Osteocyte (in vitro differentiated cells): ENCODE measurements at regions not wholly inside any gene's neighbourhood (a gene's known extent, or its start where the extent isn't known, plus 50 kb on each side); places are given as distances from the start of the nearest gene placed in this dataset.

Experiments
- DNase-seq: peaks from one replicate; pipeline ENCODE4 v3.0.0; 2021; ENCODE audit warnings: mixed read lengths; ENCODE audit not compliant: unreplicated experiment; ENCODE audit errors: extremely low spot score
- H3K27ac Mint-ChIP-seq: one replicate; pipeline ENCODE4 v1.8.0; 2021; ENCODE audit warnings: mild to moderate bottlenecking, mixed read lengths; ENCODE audit not compliant: unreplicated experiment
- H3K27me3 Mint-ChIP-seq: one replicate; pipeline ENCODE4 v1.8.0; 2021; ENCODE audit warnings: mixed read lengths; ENCODE audit not compliant: unreplicated experiment
- H3K36me3 Mint-ChIP-seq: one replicate; pipeline ENCODE4 v1.8.0; 2021; ENCODE audit warnings: mixed read lengths; ENCODE audit not compliant: unreplicated experiment
- H3K4me1 Mint-ChIP-seq: one replicate; pipeline ENCODE4 v1.8.0; 2021; ENCODE audit warnings: mixed read lengths; ENCODE audit not compliant: unreplicated experiment
- H3K4me3 Mint-ChIP-seq: one replicate; pipeline ENCODE4 v1.8.0; 2021; ENCODE audit warnings: mild to moderate bottlenecking, moderate library complexity, mixed read lengths; ENCODE audit not compliant: unreplicated experiment
- H3K9me3 Mint-ChIP-seq: one replicate; pipeline ENCODE4 v1.8.0; 2021; ENCODE audit warnings: mixed read lengths; ENCODE audit not compliant: unreplicated experiment
- TF ChIP-seq, protein P1 (sequence below): fragments of 200-600 bp; sonication (generic); IDR thresholded peaks from 2 replicates; pipeline ENCODE4 v1.5.0; 2021; ENCODE audit warnings: antibody characterized with exemption, mild to moderate bottlenecking, moderate library complexity

DNA sequence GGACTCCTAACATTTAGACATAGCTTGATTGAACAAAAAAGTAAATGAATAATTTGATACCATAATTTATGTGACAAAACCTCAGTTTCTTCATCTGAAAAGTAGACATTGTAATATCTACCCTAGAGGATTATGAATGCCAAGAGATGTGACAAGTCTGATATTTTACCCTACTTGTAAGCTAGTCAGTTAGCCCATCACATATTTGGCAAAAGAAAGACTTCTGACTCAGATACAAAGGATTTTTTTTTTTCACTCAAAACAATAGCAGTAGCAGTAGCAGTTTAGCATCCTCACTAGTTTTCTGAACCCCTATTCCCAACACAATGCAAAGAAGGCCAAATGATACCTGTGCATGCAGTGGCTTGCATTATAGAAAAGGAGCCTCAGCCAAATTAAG lies 377.3 kb upstream of the E2F7 start:
- no peaks in the 10 kb centered on the region for H3K36me3 Mint-ChIP-seq
- H3K27ac Mint-ChIP-seq, result no peak overlapping the region
- TF ChIP-seq, protein P1, sequence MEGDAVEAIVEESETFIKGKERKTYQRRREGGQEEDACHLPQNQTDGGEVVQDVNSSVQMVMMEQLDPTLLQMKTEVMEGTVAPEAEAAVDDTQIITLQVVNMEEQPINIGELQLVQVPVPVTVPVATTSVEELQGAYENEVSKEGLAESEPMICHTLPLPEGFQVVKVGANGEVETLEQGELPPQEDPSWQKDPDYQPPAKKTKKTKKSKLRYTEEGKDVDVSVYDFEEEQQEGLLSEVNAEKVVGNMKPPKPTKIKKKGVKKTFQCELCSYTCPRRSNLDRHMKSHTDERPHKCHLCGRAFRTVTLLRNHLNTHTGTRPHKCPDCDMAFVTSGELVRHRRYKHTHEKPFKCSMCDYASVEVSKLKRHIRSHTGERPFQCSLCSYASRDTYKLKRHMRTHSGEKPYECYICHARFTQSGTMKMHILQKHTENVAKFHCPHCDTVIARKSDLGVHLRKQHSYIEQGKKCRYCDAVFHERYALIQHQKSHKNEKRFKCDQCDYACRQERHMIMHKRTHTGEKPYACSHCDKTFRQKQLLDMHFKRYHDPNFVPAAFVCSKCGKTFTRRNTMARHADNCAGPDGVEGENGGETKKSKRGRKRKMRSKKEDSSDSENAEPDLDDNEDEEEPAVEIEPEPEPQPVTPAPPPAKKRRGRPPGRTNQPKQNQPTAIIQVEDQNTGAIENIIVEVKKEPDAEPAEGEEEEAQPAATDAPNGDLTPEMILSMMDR, result no peak
- no peak for DNase-seq
- H3K9me3 Mint-ChIP-seq, result no peaks in the 10 kb centered on the region
- peaks cover 7% of the 10 kb centered on the region for H3K27me3 Mint-ChIP-seq
- no peaks in the 10 kb centered on the region for H3K4me1 Mint-ChIP-seq
- no peak overlapping the region for H3K4me3 Mint-ChIP-seq

DNA sequence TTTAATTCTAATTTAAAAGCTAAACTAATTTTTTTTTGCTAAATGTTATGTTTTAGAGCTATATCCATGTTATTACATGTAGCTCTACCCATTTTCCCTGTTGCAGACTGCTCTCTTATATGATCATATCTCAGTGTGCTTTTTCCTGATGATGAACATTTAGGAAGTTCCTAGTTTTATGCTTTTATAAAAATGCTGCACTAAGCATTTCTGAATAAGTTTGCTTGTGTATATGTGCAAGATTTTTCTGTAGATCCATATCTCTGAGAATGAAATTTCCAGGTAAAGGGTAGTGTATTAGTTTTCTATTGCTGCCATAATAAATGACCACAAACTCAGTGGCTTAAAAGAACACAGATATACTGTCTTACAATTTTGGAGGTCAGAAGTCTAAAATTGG lies 374.4 kb upstream of the E2F7 start:
- no peaks in the 10 kb centered on the region for H3K9me3 Mint-ChIP-seq
- no peaks in the 10 kb centered on the region for H3K36me3 Mint-ChIP-seq
- no peak overlapping the region for H3K4me3 Mint-ChIP-seq
- peaks cover 10% of the 10 kb centered on the region for H3K27me3 Mint-ChIP-seq
- TF ChIP-seq, protein P1, result no peak
- no peak overlapping the region for H3K27ac Mint-ChIP-seq
- no peak for DNase-seq
- no peaks in the 10 kb centered on the region for H3K4me1 Mint-ChIP-seq

- TF ChIP-seq, protein P1, result no peak
- H3K27me3 Mint-ChIP-seq, result peaks cover 8% of the 10 kb centered on the region
- no peak for DNase-seq
- H3K4me3 Mint-ChIP-seq, result no peak overlapping the region
- H3K4me1 Mint-ChIP-seq, result no peaks in the 10 kb centered on the region
- no peaks in the 10 kb centered on the region for H3K36me3 Mint-ChIP-seq
- H3K27ac Mint-ChIP-seq, result no peak overlapping the region
- no peaks in the 10 kb centered on the region for H3K9me3 Mint-ChIP-seq
These were observed 373.3 kb upstream of the E2F7 start for GRCh38 chr12:77438644-77439043.

- Mint-ChIP-seq H3K4me3 (no peak overlapping the region), H3K36me3 (no peaks in the 10 kb centered on the region), H3K4me1 (no peaks in the 10 kb centered on the region), H3K27me3 (peaks cover 10% of the 10 kb centered on the region), H3K9me3 (no peaks in the 10 kb centered on the region), H3K27ac (no peak overlapping the region)
- DNase-seq, result no peak
- TF ChIP-seq, protein P1, result no peak
These were observed 371.8 kb upstream of the E2F7 start for GRCh38 chr12:77437206-77437605.

- Mint-ChIP-seq H3K27me3 (peaks cover 5% of the 10 kb centered on the region), H3K9me3 (no peaks in the 10 kb centered on the region), H3K27ac (no peak overlapping the region), H3K4me1 (no peaks in the 10 kb centered on the region), H3K4me3 (no peak overlapping the region), H3K36me3 (no peaks in the 10 kb centered on the region)
- TF ChIP-seq, protein P1, result no peak
- no peak for DNase-seq
These were observed 370.2 kb upstream of the E2F7 start for GRCh38 chr12:77435446-77436091.
